IMR-90 (cell line): ENCODE measurements at regions not wholly inside any gene's neighbourhood (a gene's known extent, or its start where the extent isn't known, plus 50 kb on each side); places are given as distances from the start of the nearest gene placed in this dataset.

ENCODE experiments used
- ATAC-seq: fragments of 200-7000 bp; cut with Tn5 transposase; 2 replicates; pipeline ENCODE4 v1.9.1; 2020; ENCODE audit warnings: low read depth, mild to moderate bottlenecking, moderate library complexity
- BruUV-seq: library from RNA; stranded (reverse); fragments of 400-500 nt; replicated peaks from 2 replicates; lab custom pipeline; 2021; lab: Mats Ljungman, UMichigan
- CTCF ChIA-PET: fragments of 300-600 bp; formaldehyde crosslinking; extraction: SDS; loops from one replicate; lab custom pipeline; 2021; ENCODE audit warnings: antibody characterized with exemption; lab: Yijun Ruan, JAX
- POLR2A ChIA-PET: fragments of 300-600 bp; sonication (Branson Sonifier 250); formaldehyde crosslinking; loops from one replicate; lab custom pipeline; 2022; ENCODE audit warnings: antibody characterized with exemption; ENCODE audit not compliant: unreplicated experiment; lab: Charles Lee
- DNase-seq: peaks from one replicate; pipeline ENCODE4 v3.0.0; 2013
- H2AFZ ChIP-seq: replicated peaks from 2 replicates; pipeline ENCODE3; 2013; ENCODE audit warnings: low read length, mild to moderate bottlenecking; ENCODE audit not compliant: poor library complexity
- H2AK5ac ChIP-seq: 2 replicates; pipeline ENCODE4 v1.6.1; 2013; ENCODE audit warnings: low read depth, low read length, inconsistent platforms
- H2AK9ac ChIP-seq: replicated peaks from 2 replicates; pipeline ENCODE3; 2013; ENCODE audit warnings: mild to moderate bottlenecking, low read depth, low read length, moderate library complexity; ENCODE audit not compliant: poor library complexity
- H2BK120ac ChIP-seq: 2 replicates; pipeline ENCODE4 v1.6.1; 2013; ENCODE audit warnings: low read depth, low read length, inconsistent platforms
- H2BK15ac ChIP-seq: 3 replicates; pipeline ENCODE4 v1.6.1; 2013; ENCODE audit warnings: low read depth, low read length, inconsistent platforms
- H2BK20ac ChIP-seq: 2 replicates; pipeline ENCODE4 v1.6.1; 2013; ENCODE audit warnings: low read depth, mild to moderate bottlenecking, inconsistent platforms, low read length, moderate library complexity
- H2BK5ac ChIP-seq: 2 replicates; pipeline ENCODE4 v1.6.1; 2013; ENCODE audit warnings: mild to moderate bottlenecking, low read depth, low read length, inconsistent platforms; ENCODE audit not compliant: poor library complexity, severe bottlenecking
- H3K14ac ChIP-seq: replicated peaks from 2 replicates; pipeline ENCODE4 v1.6.1; 2013; ENCODE audit warnings: low read depth, low read length, inconsistent platforms
- H3K18ac ChIP-seq: 2 replicates; pipeline ENCODE4 v1.6.1; 2013; ENCODE audit warnings: low read depth, low read length, control low read depth
- H3K23ac ChIP-seq: 2 replicates; pipeline ENCODE4 v1.6.1; 2013; ENCODE audit warnings: low read depth, low read length, inconsistent platforms
- H3K27ac ChIP-seq: 2 replicates; pipeline ENCODE4 v1.5.1; 2013; ENCODE audit warnings: mild to moderate bottlenecking, control low read depth, low read length; ENCODE audit not compliant: insufficient read depth
- H3K27me3 ChIP-seq: 2 replicates; pipeline ENCODE4 v1.6.1; 2013; ENCODE audit warnings: low read length; ENCODE audit not compliant: control insufficient read depth, insufficient read depth
- H3K36me3 ChIP-seq: 2 replicates; pipeline ENCODE4 v1.6.1; 2013; ENCODE audit warnings: low read length, mixed read lengths; ENCODE audit not compliant: control insufficient read depth, insufficient read depth
- H3K4ac ChIP-seq: 2 replicates; pipeline ENCODE4 v1.6.1; 2013; ENCODE audit warnings: low read depth, low read length, inconsistent platforms
- H3K4me1 ChIP-seq: 2 replicates; pipeline ENCODE4 v1.6.1; 2013; ENCODE audit warnings: low read length, mixed read lengths; ENCODE audit not compliant: control insufficient read depth, insufficient read depth
- H3K4me2 ChIP-seq: 2 replicates; pipeline ENCODE4 v1.6.1; 2013; ENCODE audit warnings: low read depth, mild to moderate bottlenecking, control low read depth, low read length, moderate library complexity
- H3K4me3 ChIP-seq: 2 replicates; pipeline ENCODE4 v1.5.1; 2013; ENCODE audit warnings: low read depth, mild to moderate bottlenecking, control low read depth, low read length, moderate library complexity; ENCODE audit not compliant: insufficient read depth
- H3K56ac ChIP-seq: 2 replicates; pipeline ENCODE4 v1.6.1; 2013; ENCODE audit warnings: low read length, inconsistent platforms; ENCODE audit not compliant: insufficient read depth; ENCODE audit errors: extremely low read depth
- H3K79me1 ChIP-seq, 2 experiments: 2 replicates each; pipeline ENCODE4 v1.6.1; 2013; ENCODE audit warnings: low read length in 2 of 2, inconsistent platforms in 1 of 2, low read depth in 1 of 2
- H3K9ac ChIP-seq: 2 replicates; pipeline ENCODE4 v1.6.1; 2013; ENCODE audit warnings: low read depth, low read length, control low read depth
- H3K9me1 ChIP-seq: 2 replicates; pipeline ENCODE4 v1.6.1; 2013; ENCODE audit warnings: low read length, inconsistent platforms; ENCODE audit not compliant: insufficient read depth
- H3K9me3 ChIP-seq: 2 replicates; pipeline ENCODE4 v1.6.1; 2013; ENCODE audit warnings: low read length; ENCODE audit not compliant: control insufficient read depth, insufficient read depth
- H4K20me1 ChIP-seq: 2 replicates; pipeline ENCODE4 v1.6.1; 2013; ENCODE audit warnings: low read length, inconsistent platforms; ENCODE audit not compliant: insufficient read depth
- H4K5ac ChIP-seq: 2 replicates; pipeline ENCODE4 v1.6.1; 2013; ENCODE audit warnings: mild to moderate bottlenecking, low read depth, low read length, control low read depth
- H4K8ac ChIP-seq, 2 experiments: 2 replicates each; pipeline ENCODE4 v1.6.1; 2013; ENCODE audit warnings: low read depth in 2 of 2, low read length in 2 of 2, control low read depth in 1 of 2, inconsistent platforms in 1 of 2
- H4K91ac ChIP-seq: 2 replicates; pipeline ENCODE4 v1.6.1; 2013; ENCODE audit warnings: low read depth, low read length, inconsistent platforms; ENCODE audit not compliant: insufficient read depth
- CHD1 ChIP-seq: IDR thresholded peaks from 2 replicates; pipeline ENCODE4 v1.6.1; 2012; ENCODE audit warnings: low read depth, low read length, improper control_type of control experiment
- FOS ChIP-seq: fragments of 150-350 bp; IDR thresholded peaks from 2 replicates; pipeline ENCODE4 v1.6.1; 2016; ENCODE audit warnings: low read depth, low read length
- POLR2A ChIP-seq: IDR thresholded peaks from 2 replicates; pipeline ENCODE4 v1.6.1; 2012; ENCODE audit warnings: mild to moderate bottlenecking, low read depth, low read length
- WGBS, 2 experiments: methylation state at CpG; one replicate each; pipeline versions ENCODE4 v1.1.5 to v1.1.7; 2013; ENCODE audit warnings: missing lambda C conversion rate in 2 of 2; ENCODE audit not compliant: insufficient read length in 1 of 2; ENCODE audit errors: extremely low coverage in 2 of 2; 5-methylcytosine and 5-hydroxymethylcytosine counted together
- dilution Hi-C: fragments of 300-500 bp; cut with HindIII; formaldehyde crosslinking; loops from one replicate; pipeline ENCODE4 v1.14.3; 2018; ENCODE audit warnings: low sequenced_read_pairs; ENCODE audit not compliant: unreplicated experiment
- in situ Hi-C: fragments of 300-500 bp; cut with MboI; formaldehyde crosslinking; loops from 3 replicates; pipeline ENCODE4 v1.14.3; 2019; ENCODE audit warnings: low sequenced_read_pairs, inconsistent platforms, mixed read lengths
- intact Hi-C: fragments of 100-400 bp; cut with micrococcal nuclease; formaldehyde crosslinking; loops from 2 replicates; pipeline ENCODE4 v1.10.0; 2022
- TF ChIP-seq, protein P1 (sequence below): fragments of 150-350 bp; IDR thresholded peaks from 2 replicates; pipeline ENCODE4 v1.6.1; 2017; ENCODE audit warnings: mild to moderate bottlenecking, antibody characterized with exemption, low read length, low read depth

DNA sequence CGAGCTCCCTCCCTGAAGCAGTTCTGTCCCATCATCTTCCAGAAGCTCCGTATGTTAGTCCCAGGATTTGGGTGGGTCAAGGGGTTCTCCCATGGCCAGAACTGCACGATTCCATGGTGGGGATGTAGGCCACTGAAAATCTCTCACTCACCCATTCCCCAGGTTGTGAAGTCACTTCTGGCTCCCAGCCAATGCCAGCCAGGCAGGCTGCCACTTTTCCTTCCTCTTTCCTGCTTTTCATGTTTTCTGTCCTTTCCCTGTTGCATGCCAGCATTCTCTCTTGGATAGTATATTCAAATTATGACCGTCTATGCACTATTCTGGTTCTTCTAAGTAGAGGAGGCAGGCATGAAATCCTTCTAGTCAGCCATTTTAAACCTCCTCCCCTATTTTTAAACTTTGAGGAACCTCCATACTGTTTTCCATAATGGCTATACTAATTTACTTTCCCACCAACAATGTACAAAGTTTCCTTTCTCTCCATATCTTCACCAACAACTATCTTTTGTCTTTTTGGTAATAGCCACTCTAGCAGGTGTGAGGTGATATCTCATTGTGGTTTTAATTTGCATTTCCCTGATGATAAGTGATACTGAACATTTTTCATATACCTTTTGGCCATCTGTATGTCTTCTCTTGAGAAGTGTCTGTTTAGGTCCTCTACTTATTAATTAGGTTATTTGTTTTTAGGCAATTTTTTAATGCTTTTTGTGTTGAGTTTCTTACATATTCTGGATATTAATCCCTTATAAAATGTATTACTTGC is 182.1 kb upstream of the TET2 start:
- Histone ChIP-seq H2BK120ac (no peak overlapping the region), H3K4ac (no peak overlapping the region), H3K23ac (no peak overlapping the region), H3K4me3 (no peak overlapping the region), H3K9me1 (no peaks in the 10 kb centered on the region), H3K27ac (no peak overlapping the region), H3K4me2 (no peak overlapping the region), H3K9me3 (no peaks in the 10 kb centered on the region), H3K36me3 (no peaks in the 10 kb centered on the region), H4K5ac (no peak overlapping the region), H3K56ac (no peak overlapping the region), H2BK20ac (no peak overlapping the region), H3K27me3 (no peaks in the 10 kb centered on the region), H2BK15ac (no peak overlapping the region), H2AK5ac (no peak overlapping the region), H4K8ac (no peak overlapping the region), H2AK9ac (no peak overlapping the region), H3K4me1 (no peaks in the 10 kb centered on the region), H3K9ac (no peak overlapping the region), H3K14ac (no peak overlapping the region), H2BK5ac (no peak overlapping the region), H4K20me1 (no peaks in the 10 kb centered on the region), H3K79me1 (no peaks in the 10 kb centered on the region), H3K18ac (no peak overlapping the region), H2AFZ (no peak overlapping the region), H4K91ac (no peak overlapping the region)
- BruUV-seq = no TSS peak
- WGBS, 2 experiments = no CpG with 5 or more reads among the region's 4 CpGs
- dilution Hi-C loops (no loop called here), in situ Hi-C loops (no loop called here), intact Hi-C loops (no loop called here)
- ATAC-seq = no peak
- DNase-seq = no peak
- ChIA-PET POLR2A (no interaction called here), CTCF (no interaction called here)
- no peak for TF ChIP-seq CHD1
- TF ChIP-seq, protein P1, sequence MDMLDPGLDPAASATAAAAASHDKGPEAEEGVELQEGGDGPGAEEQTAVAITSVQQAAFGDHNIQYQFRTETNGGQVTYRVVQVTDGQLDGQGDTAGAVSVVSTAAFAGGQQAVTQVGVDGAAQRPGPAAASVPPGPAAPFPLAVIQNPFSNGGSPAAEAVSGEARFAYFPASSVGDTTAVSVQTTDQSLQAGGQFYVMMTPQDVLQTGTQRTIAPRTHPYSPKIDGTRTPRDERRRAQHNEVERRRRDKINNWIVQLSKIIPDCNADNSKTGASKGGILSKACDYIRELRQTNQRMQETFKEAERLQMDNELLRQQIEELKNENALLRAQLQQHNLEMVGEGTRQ = no peak
- TF ChIP-seq FOS = no peak
- TF ChIP-seq POLR2A = no peak
